ENCODE measurements at regions not wholly inside any gene's neighbourhood (a gene's known extent, or its start where the extent isn't known, plus 50 kb on each side); places are given as distances from the start of the nearest gene placed in this dataset.

- TF ChIP-seq, protein P1, sequence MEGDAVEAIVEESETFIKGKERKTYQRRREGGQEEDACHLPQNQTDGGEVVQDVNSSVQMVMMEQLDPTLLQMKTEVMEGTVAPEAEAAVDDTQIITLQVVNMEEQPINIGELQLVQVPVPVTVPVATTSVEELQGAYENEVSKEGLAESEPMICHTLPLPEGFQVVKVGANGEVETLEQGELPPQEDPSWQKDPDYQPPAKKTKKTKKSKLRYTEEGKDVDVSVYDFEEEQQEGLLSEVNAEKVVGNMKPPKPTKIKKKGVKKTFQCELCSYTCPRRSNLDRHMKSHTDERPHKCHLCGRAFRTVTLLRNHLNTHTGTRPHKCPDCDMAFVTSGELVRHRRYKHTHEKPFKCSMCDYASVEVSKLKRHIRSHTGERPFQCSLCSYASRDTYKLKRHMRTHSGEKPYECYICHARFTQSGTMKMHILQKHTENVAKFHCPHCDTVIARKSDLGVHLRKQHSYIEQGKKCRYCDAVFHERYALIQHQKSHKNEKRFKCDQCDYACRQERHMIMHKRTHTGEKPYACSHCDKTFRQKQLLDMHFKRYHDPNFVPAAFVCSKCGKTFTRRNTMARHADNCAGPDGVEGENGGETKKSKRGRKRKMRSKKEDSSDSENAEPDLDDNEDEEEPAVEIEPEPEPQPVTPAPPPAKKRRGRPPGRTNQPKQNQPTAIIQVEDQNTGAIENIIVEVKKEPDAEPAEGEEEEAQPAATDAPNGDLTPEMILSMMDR (IDR thresholded peaks at IDR 0.05): no peak
- TF ChIP-seq POLR2A (IDR thresholded peaks at IDR 0.05) (no peak), EP300 (IDR thresholded peaks at IDR 0.05) (no peak), POLR2AphosphoS5 (IDR thresholded peaks at IDR 0.05) (no peak)
Measured at GRCh38 chr16:35749253-35750141, 2290.1 kb downstream of the TP53TG3F start.
